Esophagus muscularis mucosa (tissue), 3 donors: ENCODE measurements at regions not wholly inside any gene's neighbourhood (a gene's known extent, or its start where the extent isn't known, plus 50 kb on each side); places are given as distances from the start of the nearest gene placed in this dataset.

Experiments used
- EP300 ChIP-seq: sonication (generic); formaldehyde crosslinking; IDR thresholded peaks from one replicate; pipeline ENCODE4 v1.6.1; 2017; ENCODE audit warnings: antibody characterized with exemption
- TF ChIP-seq, protein P1 (sequence below), 3 experiments: fragments of 200-600 bp in 2 of 3; fragments of 450-650 bp in 1 of 3; sonication (generic) in 2 of 3; IDR thresholded peaks; one replicate each; pipeline ENCODE4 v1.5.1; 2017 to 2019; ENCODE audit warnings: antibody characterized with exemption in 3 of 3, mild to moderate bottlenecking in 2 of 3, moderate library complexity in 1 of 3

DNA sequence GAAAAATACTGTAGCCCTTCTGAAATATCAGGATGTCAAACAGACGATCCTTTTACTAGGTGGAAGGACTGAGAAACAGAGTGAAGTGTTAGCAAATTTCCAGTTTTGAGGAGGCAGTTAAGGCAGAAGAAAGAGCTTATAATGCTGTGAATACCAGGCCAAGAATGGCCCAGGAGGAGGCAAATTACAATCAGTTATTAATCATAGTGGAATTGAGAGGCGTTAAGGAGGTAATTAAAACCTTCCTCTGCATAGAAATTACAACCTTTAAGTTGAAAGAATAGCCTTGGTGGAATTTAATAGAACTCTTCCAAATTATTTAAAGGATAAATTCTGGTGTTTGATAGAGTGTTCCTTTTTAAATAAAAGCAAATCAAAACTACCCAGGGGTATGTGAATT, 590.9 kb upstream of the SEL1L start:
- TF ChIP-seq, protein P1, sequence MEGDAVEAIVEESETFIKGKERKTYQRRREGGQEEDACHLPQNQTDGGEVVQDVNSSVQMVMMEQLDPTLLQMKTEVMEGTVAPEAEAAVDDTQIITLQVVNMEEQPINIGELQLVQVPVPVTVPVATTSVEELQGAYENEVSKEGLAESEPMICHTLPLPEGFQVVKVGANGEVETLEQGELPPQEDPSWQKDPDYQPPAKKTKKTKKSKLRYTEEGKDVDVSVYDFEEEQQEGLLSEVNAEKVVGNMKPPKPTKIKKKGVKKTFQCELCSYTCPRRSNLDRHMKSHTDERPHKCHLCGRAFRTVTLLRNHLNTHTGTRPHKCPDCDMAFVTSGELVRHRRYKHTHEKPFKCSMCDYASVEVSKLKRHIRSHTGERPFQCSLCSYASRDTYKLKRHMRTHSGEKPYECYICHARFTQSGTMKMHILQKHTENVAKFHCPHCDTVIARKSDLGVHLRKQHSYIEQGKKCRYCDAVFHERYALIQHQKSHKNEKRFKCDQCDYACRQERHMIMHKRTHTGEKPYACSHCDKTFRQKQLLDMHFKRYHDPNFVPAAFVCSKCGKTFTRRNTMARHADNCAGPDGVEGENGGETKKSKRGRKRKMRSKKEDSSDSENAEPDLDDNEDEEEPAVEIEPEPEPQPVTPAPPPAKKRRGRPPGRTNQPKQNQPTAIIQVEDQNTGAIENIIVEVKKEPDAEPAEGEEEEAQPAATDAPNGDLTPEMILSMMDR (IDR thresholded peaks at IDR 0.05): no peak
- TF ChIP-seq EP300: no peak
